Psoas muscle (tissue), 7 donors: ENCODE measurements at regions not wholly inside any gene's neighbourhood (a gene's known extent, or its start where the extent isn't known, plus 50 kb on each side); places are given as distances from the start of the nearest gene placed in this dataset.

Source experiments
- ATAC-seq, 4 donors: fragments of 200-7000 bp; cut with Tn5 transposase; one replicate each; pipeline ENCODE4 v1.9.1; 2020; ENCODE audit warnings: moderate library complexity in 3 of 4, mild to moderate bottlenecking in 2 of 4
- DNase-seq, 2 donors: peaks; one replicate each; pipeline ENCODE4 v3.0.0-alpha.2; 2020
- H3K27ac ChIP-seq: fragments of 200-600 bp; one replicate; pipeline ENCODE4 v1.8.0; 2022
- H3K27me3 ChIP-seq, 3 donors: fragments of 200-600 bp in 1 of 3; one replicate each; pipeline versions ENCODE4 v1.6.1 to v1.8.0; 2013 to 2022; ENCODE audit warnings: low read length in 2 of 3, mild to moderate bottlenecking in 2 of 3, moderate library complexity in 1 of 3; ENCODE audit not compliant: insufficient read depth in 3 of 3
- H3K36me3 ChIP-seq, 2 donors: fragments of 200-600 bp in 1 of 2; one replicate each; pipeline versions ENCODE4 v1.6.1 to v1.8.0; 2013 to 2022; ENCODE audit warnings: low read depth in 1 of 2, mild to moderate bottlenecking in 1 of 2, moderate library complexity in 1 of 2; ENCODE audit not compliant: insufficient read depth in 1 of 2
- H3K4me1 ChIP-seq: fragments of 200-600 bp; one replicate; pipeline ENCODE4 v1.8.0; 2022
- H3K4me3 ChIP-seq: fragments of 200-600 bp; one replicate; pipeline ENCODE4 v1.8.0; 2022; ENCODE audit warnings: mild to moderate bottlenecking
- H3K9me3 ChIP-seq: fragments of 200-600 bp; one replicate; pipeline ENCODE4 v1.8.0; 2022
- WGBS, 3 donors: extraction: QIAGEN DNeasy Blood & Tissue Kit; methylation state at CpG; one replicate each; pipeline versions ENCODE4 v1.1.6 to v1.1.7; 2013; 5-methylcytosine and 5-hydroxymethylcytosine counted together
- intact Hi-C, 2 donors: fragments of 100-400 bp; cut with DNase I; formaldehyde crosslinking; loops; one replicate each; pipeline versions ENCODE4 v1.11.0 to v1.14.2; 2022
- TF ChIP-seq, protein P1 (sequence below): fragments of 200-600 bp; IDR thresholded peaks from one replicate; pipeline ENCODE4 v1.8.0; 2022; ENCODE audit warnings: antibody characterized with exemption
- donor health status: healthy with polysubstance abuse.
- donor health status: DM: no; HTN: no; CAD: no; lungs with moderate emphysema.
- donor health status: Bipolar disorder and iron deficiency.
- donor health status: healthy.
- donor health status: DM: yes; HTN: yes; CAD: no.
- donor health status: DM: no; HTN: no; CAD: no.
- donor health status: DM: yes; HTN: yes; CAD: no.

GRCh38 chr1:203932556-203932955, 71.2 kb downstream of the SNRPE start:
- no peaks in the 10 kb centered on the region for H3K36me3 ChIP-seq
- no peak for ATAC-seq

DNA sequence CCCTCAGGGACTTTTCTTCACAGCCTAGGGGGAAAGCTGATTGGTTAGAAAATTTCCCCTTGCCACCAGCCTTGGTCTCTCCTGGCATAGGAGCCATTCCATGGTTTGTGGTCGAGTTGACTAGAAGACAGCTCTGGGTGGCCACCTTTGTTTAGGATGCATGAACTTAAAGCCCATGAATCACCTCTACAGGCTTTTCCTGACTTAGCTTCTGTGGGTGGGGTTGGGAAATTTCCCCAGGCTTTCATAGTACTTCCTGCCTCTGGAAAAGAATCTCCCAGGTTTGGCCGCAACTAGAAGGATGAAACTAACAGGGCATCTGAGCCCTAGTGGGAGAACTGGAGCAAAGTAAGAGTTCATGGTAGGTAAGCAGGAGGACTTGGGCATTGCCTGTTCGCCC, 72.6 kb downstream of the SNRPE start:
- intact Hi-C loops, result no loop called here
- Histone ChIP-seq H3K27me3 (peaks cover 0 to 3% (median 0%) of the 10 kb centered on the region in 3 donors), H3K9me3 (no peaks in the 10 kb centered on the region), H3K27ac (no peak overlapping the region), H3K4me3 (no peak overlapping the region), H3K4me1 (no peaks in the 10 kb centered on the region), H3K36me3 (no peaks in the 10 kb centered on the region)
- 62 to 73% (median 63%) methylated on average over 3 of the region's 3 CpGs for WGBS, 3 donors
- TF ChIP-seq, protein P1, sequence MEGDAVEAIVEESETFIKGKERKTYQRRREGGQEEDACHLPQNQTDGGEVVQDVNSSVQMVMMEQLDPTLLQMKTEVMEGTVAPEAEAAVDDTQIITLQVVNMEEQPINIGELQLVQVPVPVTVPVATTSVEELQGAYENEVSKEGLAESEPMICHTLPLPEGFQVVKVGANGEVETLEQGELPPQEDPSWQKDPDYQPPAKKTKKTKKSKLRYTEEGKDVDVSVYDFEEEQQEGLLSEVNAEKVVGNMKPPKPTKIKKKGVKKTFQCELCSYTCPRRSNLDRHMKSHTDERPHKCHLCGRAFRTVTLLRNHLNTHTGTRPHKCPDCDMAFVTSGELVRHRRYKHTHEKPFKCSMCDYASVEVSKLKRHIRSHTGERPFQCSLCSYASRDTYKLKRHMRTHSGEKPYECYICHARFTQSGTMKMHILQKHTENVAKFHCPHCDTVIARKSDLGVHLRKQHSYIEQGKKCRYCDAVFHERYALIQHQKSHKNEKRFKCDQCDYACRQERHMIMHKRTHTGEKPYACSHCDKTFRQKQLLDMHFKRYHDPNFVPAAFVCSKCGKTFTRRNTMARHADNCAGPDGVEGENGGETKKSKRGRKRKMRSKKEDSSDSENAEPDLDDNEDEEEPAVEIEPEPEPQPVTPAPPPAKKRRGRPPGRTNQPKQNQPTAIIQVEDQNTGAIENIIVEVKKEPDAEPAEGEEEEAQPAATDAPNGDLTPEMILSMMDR, result no peak
- ATAC-seq (no peak), DNase-seq (no peak)

More at GRCh38 chr1:203932556-203932955, 71.2 kb downstream of the SNRPE start:
- no peak overlapping the region for H3K4me3 ChIP-seq
- intact Hi-C loops, result no loop called here
- no peaks in the 10 kb centered on the region for H3K4me1 ChIP-seq
- H3K9me3 ChIP-seq, result no peaks in the 10 kb centered on the region
- DNase-seq, result no peak
- WGBS, 3 donors, result 72 to 77% (median 73%) methylated on average over 3 of the region's 3 CpGs
- no peak overlapping the region for H3K27ac ChIP-seq
- TF ChIP-seq, protein P1, result no peak
- peaks cover 0 to 3% (median 0%) of the 10 kb centered on the region in 3 donors for H3K27me3 ChIP-seq

DNA sequence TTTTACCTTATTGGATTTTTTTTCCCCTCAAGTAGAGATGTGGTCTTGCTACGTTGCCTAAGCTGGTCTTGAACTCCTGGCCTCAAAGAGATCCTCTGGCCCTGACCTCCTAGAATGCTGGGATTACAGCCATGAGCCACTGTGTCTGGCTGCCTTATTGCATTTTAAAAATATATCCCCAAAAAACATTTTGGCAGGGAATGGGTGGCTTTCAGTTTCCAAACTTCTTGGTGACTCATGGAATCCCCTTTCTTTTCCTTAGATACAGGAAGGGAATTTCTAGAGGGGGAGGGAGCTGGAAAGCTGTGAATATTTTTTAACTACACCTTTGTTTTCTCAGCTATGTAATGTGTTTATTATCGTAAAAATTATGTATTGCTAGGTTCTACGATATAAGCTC, 73.3 kb downstream of the SNRPE start:
- TF ChIP-seq, protein P1, result no peak
- H3K27ac ChIP-seq, result no peak overlapping the region
- peaks cover 0 to under 1% (median 0%) of the 10 kb centered on the region in 3 donors for H3K27me3 ChIP-seq
- no peaks in the 10 kb centered on the region for H3K36me3 ChIP-seq
- intact Hi-C loops, result no loop called here
- H3K4me3 ChIP-seq, result no peak overlapping the region
- ATAC-seq (no peak), DNase-seq (no peak)
- WGBS, 3 donors, result 69 to 80% (median 71%) methylated on average over 3 of the region's 3 CpGs
- no peaks in the 10 kb centered on the region for H3K4me1 ChIP-seq
- no peaks in the 10 kb centered on the region for H3K9me3 ChIP-seq

- H3K27ac ChIP-seq, result no peak overlapping the region
- H3K9me3 ChIP-seq, result no peaks in the 10 kb centered on the region
- TF ChIP-seq, protein P1, result no peak
- H3K27me3 ChIP-seq, result no peaks in the 10 kb centered on the region
- no peaks in the 10 kb centered on the region for H3K4me1 ChIP-seq
- 88 to 94% (median 88%) methylated on average over 2 of the region's 2 CpGs for WGBS, 3 donors
- no peak for DNase-seq
- H3K36me3 ChIP-seq, result no peaks in the 10 kb centered on the region
- ATAC-seq, result no peak
- intact Hi-C loops, result no loop called here
- no peak overlapping the region for H3K4me3 ChIP-seq
Observed at GRCh38 chr1:203935321-203935720, 73.9 kb downstream of the SNRPE start.

- no peaks in the 10 kb centered on the region for H3K4me1 ChIP-seq
- WGBS, 3 donors, result 15 to 23% (median 16%) methylated on average over 5 of the region's 5 CpGs
- H3K27ac ChIP-seq, result no peak overlapping the region
- ATAC-seq (no peak), DNase-seq (no peak)
- H3K4me3 ChIP-seq, result no peak overlapping the region
- TF ChIP-seq, protein P1, result no peak
- H3K9me3 ChIP-seq, result no peaks in the 10 kb centered on the region
- intact Hi-C loops, result no loop called here
- no peaks in the 10 kb centered on the region for H3K36me3 ChIP-seq
- H3K27me3 ChIP-seq, result no peaks in the 10 kb centered on the region
Observed at GRCh38 chr1:203937678-203938330, 76.4 kb downstream of the SNRPE start.
